ENCODE measurements at regions not wholly inside any gene's neighbourhood (a gene's known extent, or its start where the extent isn't known, plus 50 kb on each side); places are given as distances from the start of the nearest gene placed in this dataset.

GRCh38 chr2:64831977-64832328 is 157.2 kb upstream of the SLC1A4 start:
- no peak for DNase-seq

GRCh38 chr2:64832936-64833335 is 156.3 kb upstream of the SLC1A4 start:
- no peak for DNase-seq

GRCh38 chr2:64836566-64836965 is 152.6 kb upstream of the SLC1A4 start:
- DNase-seq, result no peak

GRCh38 chr2:64837116-64837731 is 152.0 kb upstream of the SLC1A4 start:
- no peak for DNase-seq

GRCh38 chr2:64837925-64838641 is 151.1 kb upstream of the SLC1A4 start:
- DNase-seq, result no peak

GRCh38 chr2:64838817-64839216 is 150.4 kb upstream of the SLC1A4 start:
- DNase-seq, result no peak

- DNase-seq, result no peak
These were observed 149.4 kb upstream of the SLC1A4 start for GRCh38 chr2:64839844-64840243.

- DNase-seq, result no peak
These were observed 148.7 kb upstream of the SLC1A4 start for GRCh38 chr2:64840426-64840881.

- DNase-seq, result no peak
These were observed 147.7 kb upstream of the SLC1A4 start for GRCh38 chr2:64841461-64841860.

- no peak for DNase-seq
These were observed 147.2 kb upstream of the SLC1A4 start for GRCh38 chr2:64842030-64842429.

- DNase-seq, result no peak
These were observed 145.1 kb upstream of the SLC1A4 start for GRCh38 chr2:64844087-64844486.

- no peak for DNase-seq
These were observed 143.8 kb upstream of the SLC1A4 start for GRCh38 chr2:64845273-64845905.

GRCh38 chr2:64846177-64846576 is 143.0 kb upstream of the SLC1A4 start:
- no peak for DNase-seq

- DNase-seq, result no peak
These were observed 141.3 kb upstream of the SLC1A4 start for GRCh38 chr2:64847930-64848329.

GRCh38 chr2:64848363-64848762 is 140.8 kb upstream of the SLC1A4 start:
- no peak for DNase-seq

- no peak for DNase-seq
These were observed 140.3 kb upstream of the SLC1A4 start for GRCh38 chr2:64848945-64849344.

- no peak for DNase-seq
These were observed 138.6 kb upstream of the SLC1A4 start for GRCh38 chr2:64850642-64851041.

- no peak for DNase-seq
These were observed 136.4 kb upstream of the SLC1A4 start for GRCh38 chr2:64852771-64853241.

GRCh38 chr2:64853306-64853705 is 135.9 kb upstream of the SLC1A4 start:
- DNase-seq, result no peak

- DNase-seq, result no peak
These were observed 135.3 kb upstream of the SLC1A4 start for GRCh38 chr2:64853894-64854293.

GRCh38 chr2:64854773-64855237 is 134.4 kb upstream of the SLC1A4 start:
- no peak for DNase-seq

- DNase-seq, result no peak
These were observed 131.4 kb upstream of the SLC1A4 start for GRCh38 chr2:64857581-64858471.

Data from activated CD4-positive, alpha-beta T cell treated with anti-CD3 and anti-CD28 coated beads, Interleukin-2, amount 50 U/mL, for 1 hour (primary cell).